HG03025 (cell line): ENCODE measurements at regions not wholly inside any gene's neighbourhood (a gene's known extent, or its start where the extent isn't known, plus 50 kb on each side); places are given as distances from the start of the nearest gene placed in this dataset.
"Not testable (repeated sequence)": the region's sequence is repeated elsewhere in the genome, so short reads cannot be mapped to it uniquely, and the experiment has no call there.

Experiments
- ATAC-seq: cut with Tn5 transposase; IDR thresholded peaks from one replicate; pipeline ENCODE4 v1.9.1; 2021; ENCODE audit warnings: mild to moderate bottlenecking, moderate library complexity; ENCODE audit not compliant: unreplicated experiment, low FRiP score

GRCh38 chrX:37075892-37076595 lies 67.9 kb downstream of the FAM47C start:
- ATAC-seq: peak; percentile 87

- no peak for ATAC-seq
Observed at GRCh38 chrX:37076983-37077382, 68.8 kb downstream of the FAM47C start.

- ATAC-seq: no peak
Observed at GRCh38 chrX:37077646-37078433, 69.7 kb downstream of the FAM47C start.

GRCh38 chrX:37078434-37078703 lies 70.2 kb downstream of the FAM47C start:
- no peak for ATAC-seq

- ATAC-seq: no peak
Observed at GRCh38 chrX:37083880-37084279, 75.7 kb downstream of the FAM47C start.

- not testable (repeated sequence) for ATAC-seq
Observed at GRCh38 chrX:37085699-37086098, 77.5 kb downstream of the FAM47C start.

GRCh38 chrX:37086820-37087219 lies 78.7 kb downstream of the FAM47C start:
- not testable (repeated sequence) for ATAC-seq

- not testable (repeated sequence) for ATAC-seq
Observed at GRCh38 chrX:37087875-37088274, 79.7 kb downstream of the FAM47C start.

- ATAC-seq: not testable (repeated sequence)
Observed at GRCh38 chrX:37088778-37089177, 80.6 kb downstream of the FAM47C start.

- ATAC-seq: not testable (repeated sequence)
Observed at GRCh38 chrX:37090142-37090541, 82.0 kb downstream of the FAM47C start.

GRCh38 chrX:37096422-37097124 lies 88.4 kb downstream of the FAM47C start:
- not testable (repeated sequence) for ATAC-seq
